Aorta (tissue), 5 donors: ENCODE measurements at regions not wholly inside any gene's neighbourhood (a gene's known extent, or its start where the extent isn't known, plus 50 kb on each side); places are given as distances from the start of the nearest gene placed in this dataset.

Experiments used
- ATAC-seq: fragments of 200-7000 bp; cut with Tn5 transposase; one replicate; pipeline ENCODE4 v1.9.1; 2022; ENCODE audit warnings: moderate library complexity; ENCODE audit not compliant: low FRiP score
- DNase-seq, 2 donors: peaks; one replicate each; pipeline ENCODE4 v3.0.0-alpha.2; 2020
- H3K27ac ChIP-seq, 2 donors: one replicate each; pipeline ENCODE4 v1.5.1; 2013; ENCODE audit warnings: low read length in 2 of 2, mild to moderate bottlenecking in 2 of 2, moderate library complexity in 2 of 2, control low read depth in 1 of 2, inconsistent platforms in 1 of 2, low read depth in 1 of 2
- H3K27me3 ChIP-seq, 2 donors: one replicate each; pipeline ENCODE4 v1.6.1; 2013; ENCODE audit warnings: control low read depth in 1 of 2, low read length in 1 of 2, mild to moderate bottlenecking in 1 of 2, moderate library complexity in 1 of 2; ENCODE audit not compliant: insufficient read depth in 2 of 2, control insufficient read depth in 1 of 2
- H3K36me3 ChIP-seq, 2 donors: one replicate each; pipeline ENCODE4 v1.6.1; 2013; ENCODE audit warnings: control low read depth in 1 of 2, low read length in 1 of 2, mild to moderate bottlenecking in 1 of 2; ENCODE audit not compliant: insufficient read depth in 2 of 2, control insufficient read depth in 1 of 2
- H3K4me1 ChIP-seq, 2 donors: one replicate each; pipeline ENCODE4 v1.6.1; 2013; ENCODE audit warnings: low read length in 2 of 2, control low read depth in 1 of 2, mild to moderate bottlenecking in 1 of 2, moderate library complexity in 1 of 2; ENCODE audit not compliant: insufficient read depth in 2 of 2, control insufficient read depth in 1 of 2
- H3K4me3 ChIP-seq, 2 donors: one replicate each; pipeline ENCODE4 v1.5.1; 2013; ENCODE audit warnings: low read length in 2 of 2, control low read depth in 1 of 2, mild to moderate bottlenecking in 1 of 2
- H3K9me3 ChIP-seq: one replicate; pipeline ENCODE4 v1.6.1; 2013; ENCODE audit warnings: mild to moderate bottlenecking, low read length; ENCODE audit not compliant: control insufficient read depth
- WGBS, 2 donors: extraction: QIAGEN DNeasy Blood & Tissue Kit; methylation state at CpG; one replicate each; pipeline ENCODE4 v1.1.7; 2013; 5-methylcytosine and 5-hydroxymethylcytosine counted together
- intact Hi-C, 2 donors: fragments of 100-400 bp; cut with DNase I; formaldehyde crosslinking; loops; one replicate each; pipeline versions ENCODE4 v1.14.2 to v1.15.0; 2022
- donor health status: healthy with polysubstance abuse.
- donor health status: Bipolar disorder and iron deficiency.
- donor health status: DM: no; HTN: no; CAD: no.
- donor health status: DM: no; HTN: no; CAD: no.
- donor health status: DM: yes; HTN: yes; CAD: no.

DNA sequence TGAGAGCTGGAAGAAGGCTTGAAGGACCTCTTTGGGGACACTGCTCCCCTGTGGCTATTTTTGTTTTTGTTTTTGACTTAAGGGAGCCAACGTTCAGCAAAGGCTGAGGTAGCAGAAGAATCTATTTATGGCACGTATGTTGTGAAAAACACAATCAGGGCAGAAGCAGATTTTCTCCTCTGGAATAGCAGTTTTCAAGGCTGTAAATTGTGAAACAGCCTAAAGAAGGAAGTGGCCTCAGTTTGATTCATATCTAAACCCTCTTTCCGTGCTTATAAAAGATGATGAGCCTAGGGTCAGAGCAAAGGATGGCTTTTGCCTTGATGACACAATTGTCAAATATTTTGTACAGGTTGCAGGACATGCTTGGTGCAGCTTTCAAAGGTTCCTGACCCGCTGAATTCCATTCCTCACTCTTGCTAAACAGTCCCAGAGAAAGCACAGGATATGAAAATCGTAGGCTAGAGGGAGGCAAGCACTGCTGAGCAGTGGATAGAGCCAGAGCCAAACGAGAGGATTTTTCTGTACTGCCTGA lies 106.2 kb upstream of the DLX2 start:
- Histone ChIP-seq H3K4me1 (no peaks in the 10 kb centered on the region), H3K27ac (no peak overlapping the region), H3K36me3 (no peaks in the 10 kb centered on the region), H3K4me3 (no peak overlapping the region), H3K9me3 (no peaks in the 10 kb centered on the region), H3K27me3 (peaks cover 0 to 3% of the 10 kb centered on the region in 2 donors)
- intact Hi-C loops, result loop anchor here in 1 of 2 donors (10.0 kb wide), 1 partner anchor 256 kb away; no protein-coding TSS in a partner anchor
- ATAC-seq, result no peak
- no peak for DNase-seq
- 17 to 20% methylated on average over 6 of the region's 6 CpGs for WGBS, 2 donors

DNA sequence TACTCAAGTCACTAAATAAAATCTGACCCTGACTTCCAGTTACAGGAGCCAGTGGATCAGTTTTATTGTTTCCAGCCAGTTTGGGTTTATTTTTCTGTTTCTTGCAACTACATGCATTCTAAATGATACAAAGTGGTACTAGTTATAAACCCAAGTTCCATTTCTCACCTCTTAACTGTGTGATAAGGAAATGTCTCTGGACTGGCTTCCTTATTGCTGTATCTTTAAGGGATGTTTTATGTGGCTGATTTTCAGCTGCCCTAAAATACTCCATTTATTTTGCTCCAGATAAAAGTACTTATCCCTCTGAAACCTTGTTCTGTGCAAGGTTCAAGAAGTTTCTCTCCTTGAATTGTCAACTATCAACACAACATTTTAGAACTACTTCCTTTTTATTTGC lies 107.9 kb upstream of the DLX2 start:
- no peak for ATAC-seq
- Histone ChIP-seq H3K4me3 (no peak overlapping the region), H3K4me1 (no peaks in the 10 kb centered on the region), H3K9me3 (no peaks in the 10 kb centered on the region), H3K27ac (no peak overlapping the region), H3K27me3 (peaks cover 0 to 3% of the 10 kb centered on the region in 2 donors), H3K36me3 (no peaks in the 10 kb centered on the region)
- intact Hi-C loops, result no loop called here
- DNase-seq, result no peak

DNA sequence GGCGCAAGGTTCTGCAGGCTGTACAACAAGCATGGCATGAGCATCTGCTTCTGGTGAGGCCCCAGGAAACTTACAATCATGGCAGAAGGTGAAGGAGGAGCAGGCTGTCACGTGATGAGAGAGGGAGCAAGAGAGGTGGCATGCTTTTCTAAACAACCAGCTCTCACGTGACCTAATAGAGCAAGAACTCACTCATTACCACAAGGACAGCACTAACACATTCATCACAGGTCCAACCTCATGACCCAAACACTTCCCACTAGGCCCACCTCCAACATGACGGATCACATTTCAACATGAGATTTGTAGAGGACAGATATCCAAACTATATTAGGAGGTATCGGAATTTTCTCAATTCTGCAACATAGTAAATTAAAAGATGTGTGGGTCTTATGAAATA lies 108.8 kb upstream of the DLX2 start:
- no peak overlapping the region for H3K4me3 ChIP-seq
- WGBS, 2 donors, result 52 to 69% methylated on average over 5 of the region's 5 CpGs
- H3K4me1 ChIP-seq, result no peaks in the 10 kb centered on the region
- no peaks in the 10 kb centered on the region for H3K36me3 ChIP-seq
- ATAC-seq, result no peak
- no peaks in the 10 kb centered on the region for H3K9me3 ChIP-seq
- no peak for DNase-seq
- H3K27me3 ChIP-seq, result peaks cover 0 to 3% of the 10 kb centered on the region in 2 donors
- no peak overlapping the region for H3K27ac ChIP-seq
- intact Hi-C loops, result no loop called here

DNA sequence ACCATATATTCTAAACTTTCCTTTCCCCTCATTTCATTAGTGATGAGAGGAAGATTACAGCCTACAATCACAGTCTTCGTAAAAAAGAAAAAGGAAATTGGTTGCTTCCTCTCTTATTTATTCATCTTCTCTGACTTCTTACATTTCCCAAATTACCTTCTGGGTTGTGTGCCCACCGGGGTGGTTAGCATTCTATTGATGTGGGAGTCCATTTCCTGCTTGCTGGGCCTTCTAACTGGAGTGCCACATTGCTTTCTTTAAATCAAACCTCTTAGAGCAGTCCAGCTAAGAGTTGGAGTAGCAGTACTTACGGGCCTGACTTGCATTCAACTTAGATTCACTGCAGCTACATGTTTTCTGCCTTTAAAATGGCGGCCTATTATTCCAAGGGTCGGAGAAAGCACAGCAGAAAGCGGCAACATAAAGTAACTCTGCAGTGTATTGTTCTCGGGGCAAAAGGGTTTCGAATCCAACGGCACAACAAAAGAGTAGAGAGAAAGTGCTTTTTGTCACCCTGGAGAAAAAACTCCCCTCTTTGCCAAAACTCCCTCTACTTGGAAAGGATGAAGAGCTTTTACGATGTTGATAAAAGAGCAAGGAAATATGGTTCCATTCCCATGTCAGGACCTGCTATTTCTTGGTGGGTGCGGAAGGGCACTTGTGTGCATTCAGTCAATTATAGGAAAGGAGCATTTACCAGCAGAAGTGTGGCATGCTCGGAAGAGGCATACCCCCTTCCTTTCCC lies 110.6 kb upstream of the DLX2 start:
- Histone ChIP-seq H3K27me3 (peaks cover 0 to 3% of the 10 kb centered on the region in 2 donors), H3K9me3 (no peaks in the 10 kb centered on the region), H3K27ac (no peak overlapping the region), H3K4me1 (no peaks in the 10 kb centered on the region), H3K36me3 (no peaks in the 10 kb centered on the region), H3K4me3 (no peak overlapping the region)
- intact Hi-C loops, result no loop called here
- DNase-seq (no peak), ATAC-seq (no peak)
- 81 to 84% methylated on average over 12 of the region's 12 CpGs for WGBS, 2 donors

DNA sequence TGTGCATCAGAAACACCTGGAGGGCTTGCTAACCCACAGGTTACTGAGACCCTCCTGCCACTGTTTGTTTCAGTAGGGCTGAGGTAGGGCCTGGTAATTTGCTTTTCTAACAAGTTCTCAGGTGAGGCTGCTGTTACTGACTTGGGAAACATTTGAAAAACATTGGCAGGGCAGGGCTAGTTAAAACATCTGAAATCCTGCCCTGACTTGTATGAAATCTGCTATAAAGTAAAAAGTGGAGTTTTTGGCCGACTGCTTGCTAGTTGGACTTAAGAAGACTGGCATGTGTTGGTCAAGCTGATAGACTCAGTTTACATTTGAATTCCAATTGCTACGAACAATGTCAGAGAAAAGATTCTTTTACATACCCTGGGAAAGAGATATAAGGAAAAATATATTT lies 111.6 kb upstream of the DLX2 start:
- intact Hi-C loops, result no loop called here
- H3K9me3 ChIP-seq, result no peaks in the 10 kb centered on the region
- H3K27me3 ChIP-seq, result peaks cover 0 to 3% of the 10 kb centered on the region in 2 donors
- WGBS, 2 donors, result 94% methylated on average over 2 of the region's 2 CpGs
- H3K4me1 ChIP-seq, result no peaks in the 10 kb centered on the region
- H3K4me3 ChIP-seq, result no peak overlapping the region
- no peak overlapping the region for H3K27ac ChIP-seq
- DNase-seq, result no peak
- no peaks in the 10 kb centered on the region for H3K36me3 ChIP-seq
- ATAC-seq, result no peak

DNA sequence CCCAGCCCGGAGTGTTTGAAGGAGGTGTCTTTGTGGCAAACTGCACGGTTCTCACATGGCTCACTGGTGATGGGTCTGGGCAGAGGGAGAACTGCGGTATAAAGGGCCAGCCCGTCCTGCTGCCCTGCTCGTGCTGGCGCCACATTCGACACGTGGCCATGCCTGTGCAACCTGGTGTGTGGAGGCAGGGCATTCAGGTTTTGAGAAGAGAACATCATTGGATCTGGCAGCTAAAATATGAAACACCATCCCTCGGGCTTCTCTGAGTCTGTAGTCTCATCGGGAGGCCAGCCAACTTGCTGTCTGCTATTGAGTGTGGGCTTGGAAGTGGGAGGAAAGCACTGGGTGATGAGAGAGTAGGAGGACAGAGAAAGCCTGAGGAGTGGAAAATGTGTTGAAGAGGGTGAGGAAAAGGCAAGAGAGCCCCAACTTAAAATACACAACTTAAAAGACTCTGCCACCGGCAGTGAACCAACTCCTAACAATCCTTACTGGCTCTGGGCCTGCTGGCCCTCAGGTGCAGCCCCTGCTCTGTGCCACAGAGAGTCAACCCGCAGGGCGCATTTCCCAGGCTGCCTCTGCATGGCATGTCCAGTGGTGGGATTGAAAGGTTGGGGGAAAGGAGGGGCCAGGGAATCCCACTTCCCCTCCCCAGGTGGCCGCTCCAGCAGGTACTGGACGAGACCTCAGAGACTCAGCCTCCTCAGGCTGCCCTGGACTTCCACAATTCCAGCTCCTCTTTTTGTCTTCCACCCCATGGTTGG lies 112.7 kb upstream of the DLX2 start:
- intact Hi-C loops, result no loop called here
- 87% methylated on average over 15 of the region's 15 CpGs for WGBS, 2 donors
- no peak for ATAC-seq
- H3K4me3 ChIP-seq, result no peak overlapping the region
- H3K27ac ChIP-seq, result no peak overlapping the region
- H3K9me3 ChIP-seq, result no peaks in the 10 kb centered on the region
- DNase-seq, result no peak
- no peaks in the 10 kb centered on the region for H3K36me3 ChIP-seq
- H3K4me1 ChIP-seq, result no peaks in the 10 kb centered on the region
- peaks cover 0 to 3% of the 10 kb centered on the region in 2 donors for H3K27me3 ChIP-seq

DNA sequence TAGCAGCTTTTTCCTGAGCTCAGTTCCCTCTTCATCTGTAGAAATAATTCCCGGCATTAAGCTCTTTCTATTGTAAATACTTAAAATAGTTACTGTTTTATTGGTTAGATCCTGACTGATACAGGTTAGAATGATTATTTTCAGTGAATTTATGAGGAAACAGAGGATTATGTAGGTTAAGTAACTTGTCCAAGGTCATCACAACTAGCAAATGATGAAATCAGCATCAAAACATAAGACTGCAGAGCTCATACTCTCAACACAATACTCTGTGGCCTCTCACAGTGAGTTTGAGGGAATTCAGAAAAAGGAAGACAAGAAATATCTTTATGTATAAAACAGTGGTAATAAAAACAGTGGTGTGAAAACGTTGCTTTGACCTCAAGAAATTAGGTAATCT lies 113.2 kb upstream of the DLX2 start:
- no peak for DNase-seq
- Histone ChIP-seq H3K27me3 (peaks cover 0 to 3% of the 10 kb centered on the region in 2 donors), H3K9me3 (no peaks in the 10 kb centered on the region), H3K27ac (no peak overlapping the region), H3K4me3 (no peak overlapping the region), H3K36me3 (no peaks in the 10 kb centered on the region), H3K4me1 (no peaks in the 10 kb centered on the region)
- WGBS, 2 donors, result 75 to 80% methylated on average over 2 of the region's 2 CpGs
- ATAC-seq, result no peak
- intact Hi-C loops, result no loop called here

DNA sequence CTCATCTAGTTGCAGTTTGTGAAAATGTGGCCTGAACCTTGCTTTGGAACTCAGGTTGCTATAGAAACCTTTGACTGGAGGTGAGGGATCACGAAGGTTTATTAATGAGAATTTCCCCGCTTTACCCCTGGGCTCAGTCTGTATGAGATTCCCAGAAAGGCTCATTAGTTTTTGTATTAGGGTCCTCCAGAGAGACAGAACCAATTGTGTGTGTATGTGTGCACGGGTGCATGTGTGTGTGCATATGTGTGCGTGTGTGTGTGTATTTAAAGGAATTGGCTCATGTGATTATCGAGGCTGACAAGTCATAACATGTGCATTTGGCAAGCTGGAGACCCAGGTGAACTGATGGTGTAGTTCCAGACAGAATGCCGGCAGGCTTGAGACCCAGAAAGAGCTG lies 113.8 kb upstream of the DLX2 start:
- no peaks in the 10 kb centered on the region for H3K4me1 ChIP-seq
- intact Hi-C loops, result no loop called here
- no peaks in the 10 kb centered on the region for H3K36me3 ChIP-seq
- 91 to 93% methylated on average over 6 of the region's 6 CpGs for WGBS, 2 donors
- ATAC-seq, result no peak
- H3K9me3 ChIP-seq, result no peaks in the 10 kb centered on the region
- no peak overlapping the region for H3K27ac ChIP-seq
- DNase-seq, result no peak
- peaks cover 0 to 3% of the 10 kb centered on the region in 2 donors for H3K27me3 ChIP-seq
- H3K4me3 ChIP-seq, result no peak overlapping the region

DNA sequence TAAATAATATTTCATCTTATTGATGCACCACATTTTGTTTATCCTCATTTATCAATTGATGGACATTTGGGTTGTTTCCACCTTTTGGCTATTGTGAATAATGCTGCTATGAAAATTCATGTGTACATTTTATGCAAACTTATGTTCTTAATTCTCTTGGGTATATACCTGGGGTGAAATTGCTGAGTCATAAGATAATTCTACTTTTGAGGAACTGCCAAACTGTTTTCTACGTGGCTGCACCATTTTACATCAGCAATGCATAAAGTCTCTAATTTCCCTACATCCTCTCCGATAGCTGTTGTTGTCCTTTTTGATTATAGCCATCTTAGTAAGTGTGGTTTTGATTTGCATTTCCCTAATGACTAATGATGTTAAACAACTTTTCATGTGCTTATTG lies 116.5 kb upstream of the DLX2 start:
- ATAC-seq, result no peak
- DNase-seq, result no peak
- intact Hi-C loops, result no loop called here
- Histone ChIP-seq H3K4me3 (no peak overlapping the region), H3K27ac (no peak overlapping the region), H3K9me3 (no peaks in the 10 kb centered on the region), H3K36me3 (no peaks in the 10 kb centered on the region), H3K4me1 (no peaks in the 10 kb centered on the region), H3K27me3 (no peaks in the 10 kb centered on the region)
- WGBS, 2 donors, result 74 to 83% methylated on average over 2 of the region's 2 CpGs
